Spleen (tissue), 7 donors: ENCODE measurements at regions not wholly inside any gene's neighbourhood (a gene's known extent, or its start where the extent isn't known, plus 50 kb on each side); places are given as distances from the start of the nearest gene placed in this dataset.

ENCODE experiments used
- CTCF ChIP-seq, 11 experiments: fragments of 200-600 bp in 7 of 11; fragments of 450-650 bp in 4 of 11; sonication (generic) in 4 of 11; IDR thresholded peaks in 8 of 11; conservative IDR thresholded peaks in 3 of 11; 1 replicate in 7 of 11; 2 replicates in 4 of 11; pipeline versions ENCODE4 v1.4.0 to v1.8.0; 2016 to 2021; ENCODE audit warnings: antibody characterized with exemption in 11 of 11, inconsistent platforms in 4 of 11, mild to moderate bottlenecking in 1 of 11
- POLR2A ChIP-seq, 3 donors: fragments of 450-650 bp; IDR thresholded peaks; one replicate each; pipeline ENCODE4 v1.5.1; 2017; ENCODE audit warnings: antibody characterized with exemption in 3 of 3, mild to moderate bottlenecking in 1 of 3
- donor health status: DM: no; HTN: no; CAD: no; lungs with moderate emphysema.
- donor health status: DM: no; HTN: no; CAD: no.
- donor health status: DM: no; HTN: no; CAD: no.

DNA sequence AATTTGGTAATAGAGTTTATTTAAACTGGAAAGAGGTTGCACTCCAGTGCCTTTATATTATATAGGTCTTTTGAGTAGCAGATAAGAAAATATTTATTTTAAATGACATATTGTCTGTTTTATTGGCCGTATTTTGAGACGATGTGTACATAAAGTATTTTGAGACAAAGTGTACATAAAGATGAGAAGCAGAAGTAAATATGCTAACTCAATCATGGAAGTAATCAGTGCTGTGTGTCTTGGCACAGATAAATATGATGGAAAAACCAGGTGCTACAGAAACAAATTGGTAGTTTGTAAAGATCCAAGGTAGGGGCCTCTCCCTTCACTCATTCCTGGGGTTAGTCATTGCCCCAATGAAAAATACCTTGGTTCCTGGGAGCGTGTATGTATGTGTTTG lies 382.9 kb downstream of the DSEL start:
- TF ChIP-seq CTCF (IDR thresholded peaks at IDR 0.05 in 8 of 11, conservative IDR thresholded peaks at IDR 0.05 in 3 of 11): no peak
- no peak for TF ChIP-seq POLR2A (IDR thresholded peaks at IDR 0.05)
